ENCODE measurements at regions not wholly inside any gene's neighbourhood (a gene's known extent, or its start where the extent isn't known, plus 50 kb on each side); places are given as distances from the start of the nearest gene placed in this dataset.

GRCh38 chr4:125762537-125762936 lies 447.8 kb downstream of the FAT4 start:
- TF ChIP-seq CTCF (IDR thresholded peaks at IDR 0.05), result no peak
- no peak for TF ChIP-seq EP300 (IDR thresholded peaks at IDR 0.05)
- TF ChIP-seq POLR2A (IDR thresholded peaks at IDR 0.05), result no peak
- no peak for TF ChIP-seq POLR2AphosphoS5 (IDR thresholded peaks at IDR 0.05)
